ENCODE measurements at regions not wholly inside any gene's neighbourhood (a gene's known extent, or its start where the extent isn't known, plus 50 kb on each side); places are given as distances from the start of the nearest gene placed in this dataset.

- TF ChIP-seq ARNTL (CRISPR knock-in tag; IDR thresholded peaks at IDR 0.05; ENCODE audit: borderline replicate concordance, low read depth) (no peak), ZFP30 (CRISPR knock-in tag; IDR thresholded peaks at IDR 0.05) (no peak), TCF4 (CRISPR knock-in tag; IDR thresholded peaks at IDR 0.05; ENCODE audit: borderline replicate concordance) (no peak)
Observed at GRCh38 chr22:27422442-27422841, 379.1 kb downstream of the MN1 start.
